Tongue (tissue), 1 donor: ENCODE measurements at regions not wholly inside any gene's neighbourhood (a gene's known extent, or its start where the extent isn't known, plus 50 kb on each side); places are given as distances from the start of the nearest gene placed in this dataset.
"Not testable (repeated sequence)": the region's sequence is repeated elsewhere in the genome, so short reads cannot be mapped to it uniquely, and the experiment has no call there.

Experiments used
- DNase-seq: peaks from one replicate; pipeline ENCODE4 v3.0.0-alpha.2; 2015

DNA sequence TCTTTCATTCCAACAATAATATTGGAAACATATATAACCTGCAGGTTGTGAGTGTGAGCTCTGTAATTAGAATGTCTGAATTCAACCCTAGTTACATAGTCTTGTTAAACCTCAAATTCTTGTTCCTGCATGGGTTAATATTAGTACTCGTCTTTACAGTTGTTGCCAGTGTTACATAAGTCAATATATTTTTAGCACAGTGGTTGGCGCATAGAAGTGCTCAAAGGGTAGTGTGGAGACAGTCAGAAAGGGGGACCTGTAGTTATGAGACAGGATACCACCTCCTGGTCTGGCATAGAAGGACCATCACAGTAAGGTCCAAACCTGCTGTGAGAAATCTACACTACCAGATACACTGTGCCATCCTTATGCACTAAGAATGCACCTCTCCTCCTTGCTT is 1045.9 kb upstream of the SLIT2 start:
- no peak for DNase-seq

GRCh38 chr4:19197838-19198237 is 1053.9 kb upstream of the SLIT2 start:
- DNase-seq, result not testable (repeated sequence)

GRCh38 chr4:19195696-19196095 is 1056.0 kb upstream of the SLIT2 start:
- no peak for DNase-seq

DNA sequence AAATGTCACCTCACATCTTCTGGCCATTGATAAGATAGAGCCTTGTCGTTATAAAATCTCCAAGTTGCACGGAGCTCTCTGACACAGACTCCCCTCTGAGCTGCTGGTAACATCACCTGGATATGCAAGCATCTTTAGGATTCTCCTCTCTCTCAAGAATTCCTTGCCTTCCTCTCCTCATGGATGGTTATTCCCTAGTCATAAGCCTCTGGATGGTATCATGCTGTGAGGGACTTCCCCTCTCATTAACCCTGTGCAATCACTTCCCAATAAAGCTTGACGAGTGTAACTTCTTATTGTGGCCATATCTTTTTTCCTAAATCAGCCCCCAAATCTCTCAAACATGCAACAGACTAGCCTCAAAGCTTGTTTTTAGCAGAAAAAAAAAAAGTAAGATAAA is 1057.0 kb upstream of the SLIT2 start:
- DNase-seq, result no peak

DNA sequence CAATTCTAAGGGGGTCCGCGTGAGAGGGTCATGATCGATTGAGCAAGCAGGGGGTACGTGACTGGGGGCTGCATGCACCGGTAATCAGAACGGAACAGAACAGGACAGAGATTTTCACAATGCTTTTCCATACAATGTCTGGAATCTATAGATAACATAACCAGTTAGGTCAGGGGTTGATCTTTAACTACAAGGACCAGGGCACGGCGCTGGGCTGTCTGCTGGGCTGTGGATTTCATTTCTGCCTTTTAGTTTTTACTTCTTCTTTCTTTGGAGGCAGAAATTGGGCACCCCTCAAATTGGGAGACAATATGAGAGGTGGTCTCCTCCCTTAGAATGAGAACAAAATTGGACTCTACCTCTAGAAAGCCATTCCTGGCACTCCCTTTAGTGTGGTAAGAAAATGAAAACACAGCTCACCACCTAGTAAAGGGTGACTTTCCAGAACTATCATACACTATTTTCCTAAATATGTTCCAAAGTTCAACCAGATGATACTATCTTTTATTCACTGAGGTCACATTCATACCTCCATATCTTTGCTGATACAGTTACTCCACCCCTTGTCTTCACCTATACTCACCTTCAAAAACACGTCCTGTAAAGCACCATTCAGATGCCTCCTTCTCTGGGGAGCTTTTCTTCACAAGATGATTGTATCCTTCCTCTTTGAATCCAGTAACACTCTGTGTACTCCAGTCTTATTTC is 1058.3 kb upstream of the SLIT2 start:
- no peak for DNase-seq

- DNase-seq, result no peak
These were observed 1059.6 kb upstream of the SLIT2 start for GRCh38 chr4:19191979-19192650.

GRCh38 chr4:19187691-19188090 is 1064.0 kb upstream of the SLIT2 start:
- no peak for DNase-seq

DNA sequence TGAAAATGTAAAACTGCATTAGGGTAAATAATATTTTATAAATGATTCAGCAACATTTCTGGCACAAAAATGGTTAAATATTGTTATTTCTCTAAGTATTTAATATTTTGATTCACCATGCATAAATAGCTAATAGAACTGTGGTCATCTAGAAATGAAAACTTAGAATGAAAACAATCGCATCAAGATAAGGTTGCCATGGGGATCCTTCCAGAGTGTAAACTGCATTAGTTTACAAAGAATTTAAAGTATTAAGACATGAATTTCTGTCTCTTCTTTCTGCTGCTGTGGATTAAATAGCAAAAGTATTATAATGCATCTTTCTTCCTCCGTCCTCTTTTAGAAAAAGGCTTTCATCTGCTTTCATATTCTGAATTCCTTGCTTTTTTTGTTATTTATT is 1064.6 kb upstream of the SLIT2 start:
- no peak for DNase-seq

DNA sequence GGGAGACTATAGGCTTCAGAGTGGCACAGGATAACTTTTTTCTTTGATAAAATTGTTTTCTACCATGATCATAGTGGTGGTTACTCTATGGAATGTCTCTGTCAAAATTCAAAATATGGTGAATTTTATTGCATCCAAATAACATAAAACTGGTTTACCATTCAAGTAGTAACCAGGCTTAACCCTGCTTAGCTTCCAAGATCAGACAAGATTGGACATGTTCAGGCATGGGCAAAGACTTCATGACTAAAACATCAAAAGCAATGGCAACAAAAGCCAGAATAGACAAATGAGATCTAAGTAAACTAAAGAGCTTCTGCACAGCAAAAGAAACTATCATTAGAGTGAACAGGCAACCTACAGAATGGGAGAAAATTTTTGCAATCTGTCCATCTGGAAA is 1070.1 kb upstream of the SLIT2 start:
- DNase-seq, result not testable (repeated sequence)

DNA sequence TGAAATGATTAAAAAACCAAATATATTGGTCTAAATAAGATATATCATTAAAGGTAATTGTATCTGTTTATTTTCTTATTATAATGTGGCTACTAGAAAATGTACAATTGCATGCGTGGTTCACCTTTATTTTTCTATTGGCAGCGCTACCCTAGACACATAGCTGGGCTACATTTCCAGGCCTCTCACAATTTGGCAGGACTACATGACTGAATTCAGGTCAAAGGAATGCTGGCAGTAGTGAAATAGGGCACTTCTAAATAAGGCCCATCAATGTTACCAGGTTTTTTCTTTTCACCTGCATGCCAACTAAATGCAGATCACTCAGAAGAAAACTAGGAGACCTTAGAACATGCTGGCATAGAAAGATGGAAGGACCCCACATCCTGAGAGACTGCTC is 1072.9 kb upstream of the SLIT2 start:
- no peak for DNase-seq

- DNase-seq, result no peak
These were observed 1074.1 kb upstream of the SLIT2 start for GRCh38 chr4:19177616-19178015.

DNA sequence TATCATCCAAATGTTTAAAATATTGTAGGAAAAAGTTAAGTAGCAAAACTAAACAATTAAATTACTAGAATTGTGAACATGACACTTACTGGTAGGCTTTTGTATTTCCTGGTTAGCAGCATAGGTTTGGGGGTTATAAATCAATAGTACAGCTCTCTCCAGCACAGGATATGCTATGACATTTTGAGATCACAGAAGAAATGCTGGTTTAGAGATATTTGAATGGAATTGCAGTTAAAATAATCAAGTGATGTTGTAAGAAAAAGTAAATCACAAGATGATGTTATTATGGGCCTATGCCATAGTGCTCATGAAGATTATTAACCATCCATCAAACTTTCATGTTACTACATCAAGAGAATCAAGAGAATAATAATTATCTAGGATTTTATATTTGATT is 1079.9 kb upstream of the SLIT2 start:
- DNase-seq, result no peak

DNA sequence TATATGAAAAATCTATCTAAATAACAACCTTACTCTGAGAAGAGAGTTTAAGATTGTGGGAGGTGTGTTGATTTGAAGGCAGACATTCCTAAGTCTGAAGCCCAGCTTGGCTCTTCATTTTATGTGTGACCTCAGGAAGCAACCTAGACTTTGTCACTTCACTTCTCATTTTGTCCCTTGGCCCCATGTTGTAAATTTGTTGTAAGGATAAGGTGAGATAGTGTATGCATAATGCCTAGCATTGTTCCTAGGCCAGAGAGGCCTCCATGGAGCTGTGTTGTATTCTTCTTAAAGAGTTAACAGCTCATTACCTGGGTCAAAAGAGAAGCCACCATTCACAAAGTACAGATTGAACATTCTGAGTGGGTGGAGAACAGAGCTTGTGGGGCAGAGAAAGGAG is 1084.4 kb upstream of the SLIT2 start:
- no peak for DNase-seq

DNA sequence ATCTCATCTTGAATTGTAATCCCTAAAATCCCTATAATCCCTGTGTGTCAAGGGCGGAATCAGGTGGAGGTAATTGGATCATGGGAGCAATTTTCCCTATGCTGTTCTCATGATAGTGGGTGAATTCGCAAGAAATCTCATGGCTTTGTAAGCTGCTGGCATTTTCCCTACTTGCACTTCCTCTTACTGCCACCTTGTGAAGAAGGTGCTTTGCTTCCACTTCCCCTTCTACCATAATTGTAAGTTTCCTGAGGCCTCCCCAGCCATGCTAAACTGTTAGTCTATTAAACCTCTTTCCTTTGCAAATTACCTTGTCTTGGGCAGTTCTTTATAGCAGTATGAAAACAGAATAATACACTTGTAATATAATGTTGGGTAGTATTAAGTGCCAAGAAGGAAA is 1087.4 kb upstream of the SLIT2 start:
- no peak for DNase-seq

- DNase-seq, result no peak
These were observed 1091.8 kb upstream of the SLIT2 start for GRCh38 chr4:19159874-19160273.

DNA sequence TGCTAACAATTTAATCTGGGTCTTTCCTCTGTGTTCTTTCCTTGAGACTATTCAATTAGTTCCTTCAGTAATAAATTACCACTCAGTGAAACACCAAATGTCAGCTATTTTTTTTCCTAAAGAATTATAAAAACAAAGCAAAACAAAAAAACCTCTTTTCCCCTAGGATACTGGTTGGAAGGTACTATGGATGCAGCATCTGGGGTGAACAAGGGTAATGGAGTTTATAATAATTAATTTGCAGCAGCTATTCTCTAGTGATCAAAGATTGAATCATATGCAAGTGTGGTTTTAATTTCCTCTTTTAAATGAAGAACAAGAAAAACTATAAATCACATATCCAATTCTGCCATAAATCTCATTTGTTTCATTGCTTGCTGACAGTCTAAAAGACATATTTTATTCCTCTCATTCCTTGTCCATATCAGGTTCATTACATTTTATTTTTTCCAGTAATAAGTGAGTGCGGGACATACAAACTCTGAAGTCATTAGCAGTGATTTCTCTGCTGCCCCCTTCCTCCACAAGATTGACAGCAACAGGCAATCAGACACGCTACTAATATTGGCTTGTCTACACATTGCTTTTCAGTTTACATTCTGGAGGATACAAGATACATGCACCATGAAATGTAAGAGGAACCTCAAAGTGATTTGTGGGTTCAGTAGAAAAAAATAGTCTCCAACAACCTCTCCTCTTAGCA is 1093.4 kb upstream of the SLIT2 start:
- DNase-seq, result peak; percentile 35

DNA sequence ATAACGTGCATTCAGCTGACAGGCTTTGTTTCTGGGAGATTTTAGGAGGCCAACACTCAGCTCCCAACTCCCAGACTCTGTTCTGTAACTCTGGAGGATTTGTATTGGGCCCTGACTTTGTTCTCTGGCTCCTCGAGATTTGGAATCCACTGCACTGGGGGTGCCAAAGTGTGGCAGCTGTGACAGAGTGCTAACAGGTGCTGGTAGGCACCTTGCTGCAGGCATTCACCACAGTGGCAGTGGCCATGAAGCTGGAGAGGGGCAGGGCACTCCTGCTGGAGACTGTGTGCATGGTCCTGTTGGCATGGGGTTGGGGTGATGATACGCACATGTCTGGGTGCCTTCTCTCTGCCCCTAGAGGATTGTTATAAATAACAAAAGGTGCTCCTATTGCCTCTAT is 1094.9 kb upstream of the SLIT2 start:
- no peak for DNase-seq

DNA sequence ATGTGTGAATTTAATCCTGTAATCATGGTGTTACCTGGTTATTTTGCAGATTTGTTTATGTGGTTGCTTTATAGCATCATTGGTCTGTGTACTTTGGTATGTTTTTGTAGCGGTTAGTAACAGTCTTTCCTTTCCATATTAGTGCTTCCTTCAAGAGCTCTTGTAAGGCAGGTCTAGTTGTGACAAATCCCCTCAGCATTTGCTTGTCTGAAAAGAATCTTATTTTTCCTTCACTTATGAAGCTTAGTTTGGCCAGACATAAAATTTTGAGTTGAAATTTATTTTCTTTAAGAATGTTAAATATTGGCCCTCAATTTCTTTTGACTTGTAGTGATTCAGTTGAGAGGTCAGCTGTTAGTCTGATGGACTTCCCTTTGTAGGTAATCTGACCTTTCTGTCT is 1096.1 kb upstream of the SLIT2 start:
- no peak for DNase-seq

DNA sequence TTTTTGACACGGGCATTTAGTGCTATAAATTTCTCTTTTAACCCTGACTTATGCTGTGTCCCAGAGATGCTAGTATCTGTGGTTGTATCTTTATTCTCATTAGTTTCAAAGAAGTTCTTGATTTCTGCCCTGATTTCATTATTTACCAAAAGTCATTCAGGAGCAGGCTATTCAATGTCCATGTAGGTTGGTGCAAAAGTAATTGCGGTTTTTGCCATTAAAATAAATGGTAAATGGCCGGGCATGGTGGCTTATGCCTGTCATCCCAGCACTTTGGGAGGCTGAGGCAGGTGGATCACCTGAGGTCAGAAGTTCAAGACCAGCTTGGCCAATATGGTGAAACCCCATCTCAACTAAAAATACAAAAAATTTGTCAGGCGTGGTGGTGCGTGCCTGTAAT is 1097.4 kb upstream of the SLIT2 start:
- DNase-seq, result not testable (repeated sequence)

DNA sequence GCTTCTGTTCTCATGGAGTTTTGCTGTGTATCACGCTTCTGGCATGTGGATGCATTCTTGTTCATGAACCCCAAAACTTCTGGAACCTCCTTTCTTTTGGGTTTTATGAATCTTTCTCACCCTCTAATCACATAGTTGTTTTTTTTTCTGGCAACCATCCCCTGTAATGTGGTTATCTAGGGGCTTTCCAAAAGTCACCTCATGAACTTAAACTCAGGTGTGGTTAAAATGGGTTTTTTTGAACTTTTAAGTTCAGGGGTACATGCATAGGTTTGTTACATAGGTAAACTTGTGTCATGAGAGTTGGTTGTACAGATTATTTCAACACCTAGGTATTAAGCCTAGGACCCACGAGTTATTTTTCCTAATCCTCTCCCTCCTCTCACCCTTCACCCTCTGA is 1099.4 kb upstream of the SLIT2 start:
- DNase-seq, result no peak

GRCh38 chr4:19151684-19152083 is 1100.0 kb upstream of the SLIT2 start:
- DNase-seq, result no peak

DNA sequence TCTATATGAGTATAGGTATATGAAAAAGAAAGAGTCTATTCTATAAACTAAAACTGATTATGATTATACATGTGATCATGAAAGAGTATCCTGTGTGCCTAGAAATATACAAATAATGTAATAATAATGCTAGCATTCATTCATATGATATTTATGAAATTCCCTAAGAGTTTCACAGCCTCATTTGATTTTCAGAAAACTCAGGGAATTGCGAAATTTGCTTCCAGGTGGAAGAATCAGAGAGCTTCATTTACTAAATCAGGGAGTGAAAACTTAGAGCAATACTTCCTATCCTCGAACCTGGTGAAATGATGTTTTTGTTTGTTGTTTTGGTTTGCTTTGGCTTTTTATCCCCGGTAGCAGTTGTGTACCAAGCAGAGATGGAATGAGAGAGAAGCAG is 1105.7 kb upstream of the SLIT2 start:
- no peak for DNase-seq

GRCh38 chr4:19135895-19136633 is 1114.5 kb upstream of the LCORL start:
- no peak for DNase-seq
